ENCODE measurements at regions not wholly inside any gene's neighbourhood (a gene's known extent, or its start where the extent isn't known, plus 50 kb on each side); places are given as distances from the start of the nearest gene placed in this dataset.

- peaks cover 0 to 63% (median 47%) of the 10 kb centered on the region in 4 donors for H3K4me1 ChIP-seq
- WGBS, 2 donors (ENCODE audit: low coverage in 1 of 2), result 78 to 79% methylated on average over 2 to 3 of the region's 3 CpGs
- H3K9me3 ChIP-seq, result no peaks in the 10 kb centered on the region
- no peak overlapping the region for H3K4me3 ChIP-seq
- TF ChIP-seq POLR2A (IDR thresholded peaks at IDR 0.05) (no peak), CTCF (IDR thresholded peaks at IDR 0.05) (no peak), EP300 (IDR thresholded peaks at IDR 0.05; ENCODE audit: low read depth) (no peak), POLR2AphosphoS5 (IDR thresholded peaks at IDR 0.05) (no peak)
- in situ Hi-C loops (cut with MboI; ENCODE audit: low pct_ligation_motif_present in 1 of 4, low pct_unique_long_range_greater_than_20kb in 1 of 4, low sequenced_read_pairs in 3 of 4) (no loop called here), intact Hi-C loops (cut with DNase I; ENCODE audit: low total_unique reads) (no loop called here)
- DNase-seq, result no peak
- no peaks in the 10 kb centered on the region for H3K36me3 ChIP-seq
- H3K27ac ChIP-seq, result peak overlapping the region in 3 of 4 donors; percentile 47 to 76 (median 64)
- no peaks in the 10 kb centered on the region for H3K27me3 ChIP-seq
Measured at GRCh38 chr2:8494589-8494988, 187.3 kb upstream of the ID2 start.

- intact Hi-C loops (cut with DNase I; ENCODE audit: low total_unique reads), result no loop called here
- no peaks in the 10 kb centered on the region for H3K36me3 ChIP-seq
- 71 to 90% methylated on average over 2 to 12 of the region's 12 CpGs for WGBS, 2 donors (ENCODE audit: low coverage in 1 of 2)
- in situ Hi-C loops (cut with MboI; ENCODE audit: low pct_ligation_motif_present in 1 of 4, low pct_unique_long_range_greater_than_20kb in 1 of 4, low sequenced_read_pairs in 3 of 4), result no loop called here
- DNase-seq, result no peak
- H3K4me3 ChIP-seq, result no peak overlapping the region
- H3K4me1 ChIP-seq, result peaks cover 0 to 67% (median 53%) of the 10 kb centered on the region in 4 donors
- TF ChIP-seq EP300 (IDR thresholded peaks at IDR 0.05; ENCODE audit: low read depth), result no peak
- TF ChIP-seq POLR2AphosphoS5 (IDR thresholded peaks at IDR 0.05), result no peak
- no peak for TF ChIP-seq POLR2A (IDR thresholded peaks at IDR 0.05)
- no peak for TF ChIP-seq CTCF (IDR thresholded peaks at IDR 0.05)
- H3K27ac ChIP-seq, result peak overlapping the region in 2 of 4 donors; percentile 37 to 76
- no peaks in the 10 kb centered on the region for H3K9me3 ChIP-seq
- no peaks in the 10 kb centered on the region for H3K27me3 ChIP-seq
Measured at GRCh38 chr2:8495189-8495989, 186.5 kb upstream of the ID2 start.

GRCh38 chr2:8496079-8496478, 185.8 kb upstream of the ID2 start:
- intact Hi-C loops (cut with DNase I; ENCODE audit: low total_unique reads) (no loop called here), in situ Hi-C loops (cut with MboI; ENCODE audit: low pct_ligation_motif_present in 1 of 4, low pct_unique_long_range_greater_than_20kb in 1 of 4, low sequenced_read_pairs in 3 of 4) (no loop called here)
- WGBS, 2 donors (ENCODE audit: low coverage in 1 of 2), result 45% methylated on average over 4 of the region's 4 CpGs; no CpG with 5 or more reads in 1 of the 2 donors
- Histone ChIP-seq H3K27ac (peak overlapping the region in 3 of 4 donors; percentile 26 to 49 (median 37)), H3K4me3 (no peak overlapping the region), H3K27me3 (no peaks in the 10 kb centered on the region), H3K36me3 (no peaks in the 10 kb centered on the region), H3K9me3 (no peaks in the 10 kb centered on the region), H3K4me1 (peaks cover 0 to 67% (median 57%) of the 10 kb centered on the region in 4 donors)
- DNase-seq, result no peak
- TF ChIP-seq EP300 (IDR thresholded peaks at IDR 0.05; ENCODE audit: low read depth) (no peak), POLR2A (IDR thresholded peaks at IDR 0.05) (no peak), CTCF (IDR thresholded peaks at IDR 0.05) (no peak), POLR2AphosphoS5 (IDR thresholded peaks at IDR 0.05) (no peak)

GRCh38 chr2:8496617-8497016, 185.2 kb upstream of the ID2 start:
- Histone ChIP-seq H3K4me3 (no peak overlapping the region), H3K27ac (peak overlapping the region in 3 of 4 donors; percentile 26 to 49 (median 37)), H3K9me3 (no peaks in the 10 kb centered on the region), H3K4me1 (peaks cover 0 to 67% (median 55%) of the 10 kb centered on the region in 4 donors), H3K27me3 (no peaks in the 10 kb centered on the region), H3K36me3 (no peaks in the 10 kb centered on the region)
- no peak for TF ChIP-seq CTCF (IDR thresholded peaks at IDR 0.05)
- no peak for TF ChIP-seq POLR2AphosphoS5 (IDR thresholded peaks at IDR 0.05)
- no peak for TF ChIP-seq EP300 (IDR thresholded peaks at IDR 0.05; ENCODE audit: low read depth)
- no peak for TF ChIP-seq POLR2A (IDR thresholded peaks at IDR 0.05)
- in situ Hi-C loops (cut with MboI; ENCODE audit: low pct_ligation_motif_present in 1 of 4, low pct_unique_long_range_greater_than_20kb in 1 of 4, low sequenced_read_pairs in 3 of 4) (no loop called here), intact Hi-C loops (cut with DNase I; ENCODE audit: low total_unique reads) (no loop called here)
- DNase-seq, result no peak
- 63 to 77% methylated on average over 3 to 4 of the region's 4 CpGs for WGBS, 2 donors (ENCODE audit: low coverage in 1 of 2)
